Renal cortical epithelial cell (primary cell): ENCODE measurements at regions not wholly inside any gene's neighbourhood (a gene's known extent, or its start where the extent isn't known, plus 50 kb on each side); places are given as distances from the start of the nearest gene placed in this dataset.
"Not testable (repeated sequence)": the region's sequence is repeated elsewhere in the genome, so short reads cannot be mapped to it uniquely, and the experiment has no call there.

Experiments used
- DNase-seq: peaks from one replicate; pipeline ENCODE4 v3.0.0-alpha.2; 2011; ENCODE audit warnings: low read depth

DNA sequence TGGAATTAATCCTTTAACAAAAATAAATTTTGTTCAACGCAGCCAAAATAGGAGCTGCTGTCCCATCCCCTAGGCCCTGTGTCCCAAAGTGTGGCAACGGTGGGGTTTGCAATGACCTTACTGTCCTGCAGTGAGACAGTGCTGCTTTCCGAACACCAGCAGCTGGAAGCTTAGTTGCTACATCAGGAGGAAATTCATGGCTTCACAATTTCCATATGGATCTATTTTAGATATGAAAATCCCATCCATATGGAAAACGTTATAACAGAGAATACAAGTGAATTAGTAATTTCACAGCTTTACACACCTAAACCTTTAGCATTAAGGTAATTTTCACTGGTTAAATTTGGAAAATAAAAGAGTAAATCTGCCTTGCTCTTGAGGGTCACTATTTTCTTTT lies 396.3 kb upstream of the TENM3 start:
- no peak for DNase-seq

DNA sequence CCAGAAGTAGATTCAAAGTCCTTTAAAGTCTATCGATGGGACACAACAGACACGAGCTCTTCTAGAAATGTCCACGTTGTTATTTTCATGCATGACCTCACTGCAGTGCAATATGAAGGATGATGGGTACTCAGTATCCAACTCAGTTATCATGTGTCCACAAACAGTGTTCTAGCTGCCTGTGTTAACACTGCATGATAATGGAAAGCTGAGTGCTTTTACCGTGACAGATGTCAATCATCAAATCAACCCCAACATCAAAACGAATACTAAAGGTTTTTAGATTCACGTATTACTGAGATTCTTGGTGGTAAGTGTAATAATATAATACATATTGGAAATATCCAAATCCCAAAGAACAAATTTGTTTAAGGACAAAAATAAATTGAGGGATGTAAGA lies 394.8 kb upstream of the TENM3 start:
- DNase-seq, result no peak

DNA sequence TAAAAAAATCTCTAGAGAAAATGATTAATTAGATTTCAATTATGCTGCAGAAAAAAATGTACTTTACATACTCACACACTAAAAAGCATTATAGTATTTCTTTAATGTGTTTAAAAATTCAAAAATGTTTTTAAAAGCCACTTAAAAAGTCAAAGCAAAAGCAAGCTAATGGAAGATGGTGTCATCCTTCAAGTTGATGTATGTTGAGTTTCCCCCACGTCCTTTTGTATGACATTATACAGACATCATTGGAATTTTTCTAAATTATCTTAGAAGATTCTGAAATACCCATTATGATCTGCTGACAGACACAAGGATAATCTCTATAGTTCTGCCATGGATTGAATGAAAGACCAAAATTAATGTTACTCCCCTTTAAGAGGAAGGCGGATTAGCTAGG lies 393.7 kb upstream of the TENM3 start:
- DNase-seq, result no peak

DNA sequence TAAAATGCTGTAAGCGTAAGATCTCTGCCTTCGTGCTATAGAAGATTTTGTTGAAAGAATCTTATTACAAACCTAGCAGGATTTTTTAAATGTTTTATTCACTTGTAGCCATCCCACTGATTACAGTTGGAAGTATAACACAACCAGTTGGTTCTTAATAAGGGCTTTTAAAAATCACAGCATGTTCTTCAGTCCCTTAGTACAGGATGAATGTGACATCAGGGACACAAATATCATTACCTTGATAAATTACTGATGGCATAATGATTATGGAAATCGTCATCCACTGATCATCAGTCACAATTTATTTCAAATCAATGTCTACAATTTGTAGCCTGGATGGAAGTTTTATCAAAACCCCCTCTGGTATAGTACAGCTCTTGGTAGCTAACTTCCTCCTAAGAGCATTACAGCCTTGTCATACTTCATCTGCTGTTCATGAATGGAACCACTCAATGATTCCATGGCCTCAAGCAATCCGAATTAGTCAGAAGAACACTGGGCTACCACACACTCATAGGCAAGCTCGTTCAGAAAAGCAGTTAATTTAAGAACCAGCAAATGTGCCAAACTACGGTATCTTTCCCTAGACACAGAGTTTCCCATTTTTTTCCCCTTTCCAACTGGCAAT lies 389.2 kb upstream of the TENM3 start:
- DNase-seq, result peak; percentile 2

DNA sequence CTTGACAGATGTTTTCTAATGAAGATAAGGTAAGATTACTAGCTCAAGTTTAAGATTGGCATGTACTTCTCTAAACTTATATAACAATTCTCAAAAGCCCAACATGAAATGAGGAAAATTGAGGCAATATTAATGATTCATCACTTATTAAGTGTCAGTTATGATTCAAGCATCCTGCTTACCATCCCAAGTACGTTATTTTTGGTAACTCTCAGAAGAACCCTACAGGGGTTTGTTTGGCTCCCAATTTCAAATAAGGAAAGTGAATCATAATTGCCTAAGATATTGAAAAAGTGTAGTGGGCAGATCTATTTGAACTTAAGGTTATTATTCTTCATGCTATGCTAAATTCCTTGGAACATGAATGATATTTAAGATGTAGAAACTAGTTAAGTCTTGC lies 387.9 kb upstream of the TENM3 start:
- no peak for DNase-seq

DNA sequence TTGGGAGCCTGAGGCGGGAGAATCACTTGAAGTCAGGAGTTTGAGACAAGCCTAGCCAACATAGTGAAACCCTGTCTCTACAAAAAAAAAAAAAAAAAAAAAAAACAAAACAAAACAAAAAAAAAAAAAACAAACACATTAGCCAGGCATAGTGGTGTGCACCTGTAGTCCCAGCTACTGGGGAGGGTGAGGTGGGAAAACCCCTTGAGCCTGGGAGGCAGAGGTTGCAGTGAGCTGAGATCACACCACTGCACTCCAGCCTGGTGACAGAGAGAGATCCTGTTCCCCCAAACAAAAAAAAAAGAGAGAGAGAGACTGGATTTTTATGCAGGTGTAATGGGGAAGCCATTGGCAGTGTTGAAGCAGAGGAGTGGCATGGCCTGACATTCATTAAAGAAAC lies 385.7 kb upstream of the TENM3 start:
- DNase-seq, result not testable (repeated sequence)

DNA sequence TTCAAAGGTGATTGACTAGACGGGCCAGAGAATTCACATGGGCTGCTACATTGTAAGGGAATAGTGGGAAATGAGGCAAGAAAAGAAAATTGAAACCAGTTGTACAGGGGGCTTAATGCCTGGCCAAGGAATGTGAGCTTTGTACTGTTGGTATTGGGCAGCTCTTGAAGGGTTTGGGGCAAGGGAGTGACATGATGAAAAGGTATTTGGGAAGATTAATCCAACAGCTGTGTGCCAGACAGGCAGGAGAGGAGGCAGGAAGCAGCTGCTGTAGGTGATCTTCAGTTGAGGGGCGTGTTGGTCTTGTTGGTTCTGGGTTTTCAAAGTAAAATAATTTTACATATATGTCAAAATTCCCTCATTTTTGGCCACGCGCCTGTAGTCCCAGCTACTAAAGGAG lies 384.5 kb upstream of the TENM3 start:
- no peak for DNase-seq

DNA sequence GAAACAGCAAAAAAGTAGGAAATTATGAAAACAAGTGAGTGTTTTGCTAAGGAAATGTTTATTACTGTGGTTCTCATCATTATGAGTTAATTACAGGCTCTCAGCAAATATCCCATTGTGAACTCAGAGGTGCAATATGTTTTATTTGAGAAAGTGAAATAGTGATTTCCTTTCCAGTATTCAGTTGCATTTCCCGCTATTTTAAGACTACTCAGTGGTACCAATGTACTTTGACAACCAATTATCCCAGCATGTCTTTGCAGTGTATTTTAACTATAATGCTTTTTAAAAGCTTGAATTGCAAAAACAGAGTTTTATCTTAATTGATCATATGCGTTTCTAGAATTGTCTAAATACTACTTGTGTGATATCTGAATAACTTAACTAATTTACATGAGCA lies 383.8 kb upstream of the TENM3 start:
- DNase-seq, result no peak

DNA sequence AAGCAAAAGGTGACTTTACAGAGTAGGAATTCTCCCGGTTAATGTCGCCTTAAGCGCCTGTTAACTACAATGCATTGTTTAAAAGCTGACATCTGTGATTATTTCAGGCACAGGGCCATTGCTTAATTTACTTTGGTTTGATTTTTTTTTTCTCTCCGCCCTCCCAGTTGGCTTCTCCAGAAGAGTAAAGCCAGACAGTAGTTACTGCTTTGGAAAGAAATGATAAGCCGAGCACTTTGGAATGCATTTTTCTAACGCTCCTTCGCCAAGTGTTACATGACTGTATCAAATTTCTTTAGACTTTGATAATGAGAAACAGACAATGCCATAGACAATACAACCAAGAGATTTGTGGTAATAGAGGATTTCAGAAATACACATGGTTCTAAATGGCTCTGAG lies 383.0 kb upstream of the TENM3 start:
- no peak for DNase-seq

DNA sequence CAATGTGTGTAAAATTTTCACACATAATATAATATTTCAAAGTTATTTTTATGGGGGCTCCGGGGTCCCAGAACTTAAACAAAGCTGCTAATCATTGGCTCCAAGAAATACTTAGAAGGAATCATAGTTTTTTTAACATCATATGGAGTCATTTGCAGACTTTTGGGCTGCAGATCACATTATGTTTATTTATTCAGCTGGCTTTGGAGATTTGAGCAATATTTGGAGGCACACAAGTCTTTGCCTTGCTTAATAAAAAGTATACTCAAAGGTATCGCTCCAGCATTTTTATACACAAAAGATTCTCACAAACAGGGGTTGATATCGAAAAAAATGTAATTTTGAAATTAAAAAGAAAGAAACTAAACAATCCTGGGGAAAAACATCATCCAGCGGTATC lies 382.5 kb upstream of the TENM3 start:
- DNase-seq, result no peak

DNA sequence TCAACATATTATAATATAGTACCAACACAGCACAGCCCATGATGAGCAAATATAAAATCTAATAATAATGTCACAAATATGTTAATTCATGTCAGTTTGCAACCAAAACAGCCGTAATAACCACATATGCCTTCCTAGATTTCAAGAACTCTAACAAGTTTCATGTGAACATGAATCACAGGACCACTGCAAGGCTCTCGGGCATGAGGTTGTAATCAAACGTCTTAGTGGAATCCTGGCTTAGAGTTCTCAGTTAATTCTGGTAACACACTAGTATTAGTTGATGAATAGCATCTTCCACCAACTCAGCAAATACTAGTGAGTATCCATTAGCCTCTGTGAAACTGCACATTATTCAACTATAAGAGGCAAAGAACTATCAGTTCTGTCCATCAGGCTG lies 379.3 kb upstream of the TENM3 start:
- no peak for DNase-seq

DNA sequence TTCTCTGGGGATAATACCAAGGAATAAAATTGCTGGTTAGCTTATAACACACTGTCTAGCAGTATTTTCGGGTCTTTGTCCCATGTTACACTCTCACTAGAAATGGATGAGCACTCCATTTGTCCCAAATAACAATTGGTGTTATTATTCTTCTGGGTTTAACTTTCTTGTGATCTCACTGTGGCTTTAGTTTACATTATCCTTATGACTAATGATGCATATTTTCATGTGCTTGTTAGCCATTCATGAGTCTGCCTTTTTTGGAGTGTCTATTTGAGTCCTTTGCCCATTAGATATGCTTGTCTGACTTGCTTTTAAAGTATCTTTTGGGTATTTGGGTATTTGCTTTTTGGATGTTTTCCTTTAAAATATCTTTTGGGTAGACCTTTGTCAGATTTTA lies 372.9 kb upstream of the TENM3 start:
- DNase-seq, result no peak

DNA sequence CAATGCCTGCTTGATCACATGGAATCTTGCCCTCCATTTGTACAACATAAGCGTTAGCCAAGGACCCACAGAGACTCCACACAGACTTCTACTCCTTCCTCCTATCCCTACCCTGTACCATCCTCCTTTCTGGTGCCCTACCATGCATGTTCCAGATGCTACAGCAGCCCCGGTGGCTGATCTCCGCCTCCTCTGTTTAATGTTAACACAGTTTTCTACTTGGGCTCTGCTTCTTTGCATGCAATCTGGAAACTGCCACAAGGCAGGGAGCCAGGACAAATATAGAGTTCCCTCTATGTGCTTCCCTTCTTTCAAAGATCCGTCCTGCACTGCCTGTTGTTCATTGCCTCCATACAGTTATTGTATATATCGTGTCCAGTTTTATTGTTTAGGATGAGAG lies 368.6 kb upstream of the TENM3 start:
- DNase-seq, result no peak

DNA sequence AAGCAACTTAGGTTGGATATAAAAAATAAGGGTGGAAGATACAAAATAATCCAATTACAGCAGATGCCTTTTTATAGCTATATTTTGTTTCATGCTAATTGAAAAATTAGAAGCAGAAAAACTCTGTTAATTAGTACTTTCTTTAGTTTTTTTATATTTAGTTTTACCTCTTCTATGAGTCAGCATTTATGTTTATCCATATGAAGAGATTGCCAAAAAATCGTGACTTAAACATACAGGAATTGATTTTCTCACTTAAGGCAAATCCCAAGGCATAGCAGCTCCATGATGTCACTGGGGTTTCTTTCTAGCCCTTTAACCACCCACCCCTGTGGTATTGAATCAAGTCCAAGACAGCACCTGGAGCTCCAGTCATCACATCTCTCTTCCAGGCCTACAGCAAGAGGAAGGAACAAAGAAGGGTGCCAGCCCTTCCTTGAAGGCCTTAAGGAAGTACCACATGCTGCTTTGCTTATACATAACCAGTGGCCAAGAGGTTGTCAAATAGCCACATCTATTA lies 365.8 kb upstream of the TENM3 start:
- no peak for DNase-seq

DNA sequence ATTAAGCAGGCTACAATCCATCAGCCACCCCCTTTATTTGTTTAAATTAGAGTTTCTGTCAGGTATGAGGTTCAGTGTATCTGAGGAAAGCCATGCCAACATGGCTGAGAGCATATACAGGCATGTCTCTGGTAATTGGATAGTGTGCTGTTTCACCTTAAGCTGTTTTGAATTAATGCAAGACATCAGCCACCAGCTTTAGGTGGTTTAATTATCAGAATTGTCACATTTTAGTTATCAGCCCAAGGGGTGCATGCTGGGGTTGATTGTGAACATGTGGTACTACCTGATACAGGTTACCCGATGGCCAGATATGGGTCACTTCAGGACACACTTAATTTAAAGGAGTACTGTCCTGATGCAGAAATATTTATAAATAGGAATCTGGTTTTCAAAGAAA lies 353.2 kb upstream of the TENM3 start:
- DNase-seq, result no peak

DNA sequence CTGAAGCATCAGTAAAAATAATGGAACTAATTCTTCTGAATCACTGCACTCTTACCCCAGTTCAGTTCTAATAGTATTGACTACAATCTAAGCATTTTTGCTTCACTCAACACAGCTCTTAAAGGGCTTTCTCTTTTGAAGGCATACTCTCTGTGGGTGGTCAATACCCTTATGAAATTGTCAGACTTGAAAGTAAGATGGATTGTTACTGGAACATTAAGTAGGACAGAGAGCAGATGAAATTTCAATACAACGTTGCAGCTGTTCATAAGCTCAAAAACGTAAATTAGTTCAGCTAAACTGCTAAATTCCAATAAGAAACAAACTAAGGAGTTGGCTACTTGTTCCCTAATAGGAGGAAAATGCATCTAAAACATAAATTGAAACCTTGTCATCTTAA lies 352.3 kb upstream of the TENM3 start:
- DNase-seq, result no peak

DNA sequence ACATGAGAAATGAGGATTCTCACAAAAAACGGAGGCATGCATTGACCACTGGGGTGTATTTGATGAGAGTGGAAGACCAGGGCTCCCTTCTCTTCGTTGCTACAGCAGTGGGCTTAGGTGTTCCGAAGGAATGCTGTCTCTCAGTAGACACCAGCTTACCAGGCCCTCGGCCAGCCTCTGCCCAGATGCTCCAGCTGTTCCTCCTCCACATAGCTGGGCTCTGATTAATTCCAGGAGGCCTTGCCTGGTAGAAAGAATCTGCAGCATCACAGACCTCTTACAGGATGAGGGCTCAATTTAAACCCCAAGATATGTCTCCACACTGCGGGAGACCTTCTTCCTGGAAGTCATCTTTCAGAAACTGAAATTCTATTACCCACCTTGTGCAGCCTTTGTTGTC lies 346.6 kb upstream of the TENM3 start:
- no peak for DNase-seq

DNA sequence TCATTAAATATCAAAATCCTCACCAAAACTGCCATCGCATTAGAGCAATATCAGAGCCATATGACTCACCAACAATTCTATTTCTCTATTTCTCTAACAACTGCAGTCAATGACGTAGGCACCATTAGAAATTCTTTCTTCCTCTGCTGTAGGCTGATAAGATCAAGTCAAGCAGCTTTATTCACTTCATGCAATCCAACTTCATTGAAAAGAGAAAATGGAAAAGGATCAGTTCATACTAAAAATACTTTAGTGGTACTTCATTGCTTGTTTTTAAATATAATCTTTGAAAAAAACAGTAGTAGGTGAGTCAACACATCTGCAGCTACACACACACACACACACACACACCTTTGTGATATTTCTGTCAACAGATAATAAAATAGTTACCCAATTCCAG lies 345.3 kb upstream of the TENM3 start:
- DNase-seq, result peak; percentile 44

DNA sequence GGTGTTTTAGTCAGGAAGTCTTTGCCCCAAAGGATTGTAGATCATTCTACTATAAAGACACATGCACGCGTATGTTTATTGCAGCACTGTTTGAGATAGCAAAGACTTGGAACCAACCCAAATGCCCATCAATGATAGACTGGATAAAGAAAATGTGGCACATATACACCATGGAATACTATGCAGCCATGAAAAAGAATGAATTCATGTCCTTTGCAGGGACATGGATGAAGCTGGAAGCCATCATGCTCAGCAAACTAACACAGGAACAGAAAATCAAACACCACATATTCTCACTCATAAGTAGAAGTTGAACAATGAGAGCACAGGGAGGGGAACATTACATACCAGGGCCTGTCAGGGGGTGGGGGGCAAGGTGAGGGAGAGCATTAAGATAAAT lies 340.8 kb upstream of the TENM3 start:
- not testable (repeated sequence) for DNase-seq

DNA sequence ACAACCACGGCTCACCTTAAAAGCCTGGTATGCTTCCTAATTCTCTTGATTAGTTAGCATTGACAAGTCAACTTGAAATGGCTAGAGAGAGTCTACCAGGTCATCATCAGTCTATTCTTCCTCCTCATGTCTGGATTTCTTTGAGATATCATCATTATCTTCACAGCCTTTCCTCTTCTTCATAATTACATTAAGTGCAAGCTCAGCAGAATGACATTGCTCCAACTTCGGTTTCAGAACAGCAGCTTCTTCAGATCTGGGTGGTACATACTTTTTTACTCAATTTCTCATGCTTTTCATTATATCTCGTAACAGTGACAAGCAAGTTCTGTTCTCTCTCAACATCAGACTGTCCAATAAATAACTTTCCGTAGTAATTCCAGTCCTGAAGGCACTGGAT lies 337.5 kb upstream of the TENM3 start:
- DNase-seq, result no peak

DNA sequence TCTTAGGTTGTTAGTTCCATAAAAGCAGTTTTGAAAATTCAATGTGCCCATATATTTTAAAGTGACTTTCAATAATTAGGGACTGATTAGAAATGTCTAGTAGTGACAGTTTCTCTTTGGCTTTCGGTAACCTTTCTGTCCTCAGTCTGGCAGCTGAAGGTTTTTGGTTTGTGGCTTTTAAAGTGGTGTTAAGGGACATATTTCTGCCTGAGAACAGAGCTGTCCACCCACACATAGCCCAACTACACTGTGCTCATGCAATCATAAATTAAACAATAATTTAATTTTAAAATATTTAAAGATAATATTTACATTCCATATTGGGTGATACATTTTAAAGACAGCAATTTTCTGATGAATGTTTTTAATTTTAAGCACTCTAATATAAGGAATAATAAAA lies 335.0 kb upstream of the TENM3 start:
- DNase-seq, result no peak

DNA sequence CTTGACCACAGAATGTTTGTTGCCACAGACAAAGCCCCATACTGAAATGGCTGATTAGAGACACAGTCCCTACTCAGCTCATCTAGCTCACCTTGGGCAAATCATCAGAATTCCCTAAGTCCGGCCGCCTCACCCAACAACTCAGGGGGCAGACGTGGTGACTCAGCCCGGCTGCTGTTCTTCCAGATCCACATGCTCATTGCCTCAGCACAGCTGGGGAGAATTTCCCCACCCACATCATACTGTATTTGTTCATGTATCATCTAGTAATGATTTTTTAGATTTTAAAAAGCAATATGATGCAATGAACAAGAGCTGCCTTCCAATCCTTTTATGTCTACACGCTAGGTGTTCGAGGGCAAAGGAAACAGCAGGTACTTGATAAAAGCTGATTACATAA lies 333.8 kb upstream of the TENM3 start:
- DNase-seq, result no peak

DNA sequence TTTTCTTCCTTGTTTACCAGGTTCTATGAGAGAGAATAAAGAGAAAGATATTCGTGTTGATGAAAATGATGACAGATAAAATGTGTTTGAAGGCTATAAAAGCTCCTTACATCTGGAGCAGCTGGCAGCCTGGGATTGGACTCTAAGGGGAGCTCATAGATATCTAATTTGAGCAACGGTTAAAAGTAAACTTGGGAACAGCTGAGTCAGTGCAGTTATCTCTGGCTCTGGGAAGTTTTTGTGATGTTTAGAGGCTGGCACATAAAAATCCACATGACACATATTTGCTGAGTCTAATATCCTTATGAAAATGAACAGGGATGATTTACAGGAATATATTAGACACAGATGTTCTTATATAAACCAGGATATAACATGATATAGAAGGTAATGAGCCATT lies 331.8 kb upstream of the TENM3 start:
- no peak for DNase-seq

DNA sequence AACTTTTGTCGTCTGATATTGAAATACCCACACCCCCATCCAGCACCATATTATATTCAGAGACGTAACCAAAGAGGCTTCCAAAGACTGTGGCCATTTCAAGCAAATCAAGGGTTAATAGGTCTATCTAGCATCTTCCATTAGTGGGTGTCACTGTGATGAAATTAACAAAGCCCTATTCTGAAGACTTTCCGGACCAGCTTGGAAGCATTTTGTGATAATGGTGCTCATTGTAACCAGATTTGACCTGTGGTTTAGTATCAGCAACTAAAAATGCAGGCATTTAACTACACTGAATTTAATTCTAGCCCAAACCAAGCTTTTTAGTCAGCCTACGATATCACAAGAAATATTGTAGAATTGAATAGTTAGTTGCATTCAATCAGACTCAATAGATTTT lies 309.7 kb upstream of the TENM3 start:
- no peak for DNase-seq

DNA sequence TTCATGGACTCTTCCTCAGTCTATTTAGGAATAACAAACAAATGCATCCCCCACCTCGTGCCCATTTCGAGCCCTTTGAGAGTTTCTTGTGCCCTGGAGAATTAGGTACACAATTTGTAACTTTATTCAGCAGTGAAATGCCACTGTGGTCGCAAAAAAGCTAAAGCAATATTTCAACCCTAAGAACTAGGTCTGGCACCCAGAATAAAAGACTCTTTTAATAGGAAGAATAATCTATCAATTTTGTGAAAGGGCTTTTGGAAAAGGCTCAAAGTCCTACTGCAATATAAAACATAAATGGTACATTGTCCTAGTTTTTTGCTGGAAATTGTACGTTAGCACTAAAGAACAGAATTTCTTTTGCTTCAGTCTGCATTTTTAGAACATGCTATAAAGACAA lies 304.6 kb upstream of the TENM3 start:
- no peak for DNase-seq
